AG09319 (cell line): ENCODE measurements at regions not wholly inside any gene's neighbourhood (a gene's known extent, or its start where the extent isn't known, plus 50 kb on each side); places are given as distances from the start of the nearest gene placed in this dataset.

Experiments used
- DNase-seq: peaks from one replicate; pipeline ENCODE4 v3.0.0-alpha.2; 2010; ENCODE audit warnings: low read depth; ENCODE audit errors: extremely low read depth
- CTCF ChIP-seq: IDR thresholded peaks from 2 replicates; pipeline ENCODE4 v1.5.1; 2011; ENCODE audit warnings: low read depth, mild to moderate bottlenecking, inconsistent platforms, low read length, moderate library complexity

DNA sequence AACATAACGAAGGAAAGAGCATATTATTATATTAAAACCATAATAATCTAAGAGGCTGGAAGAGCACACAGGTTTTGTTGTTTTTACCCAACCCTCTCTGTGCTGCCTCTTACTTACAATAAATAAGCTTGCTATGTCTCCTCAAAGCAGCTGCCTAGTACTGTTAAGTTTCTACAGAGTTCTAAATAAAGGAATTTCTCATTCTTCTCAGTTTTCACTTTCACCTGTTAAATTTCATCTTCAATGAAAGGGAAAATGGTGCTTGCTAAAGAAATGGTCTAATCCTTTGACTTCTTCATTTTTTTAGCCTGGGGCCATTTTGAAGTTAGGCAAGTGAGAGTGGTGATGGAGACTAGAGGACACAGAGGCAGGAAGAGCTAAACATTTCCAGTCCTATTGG lies 396.1 kb downstream of the MAN2A1 start:
- no peak for DNase-seq
- TF ChIP-seq CTCF, result no peak

DNA sequence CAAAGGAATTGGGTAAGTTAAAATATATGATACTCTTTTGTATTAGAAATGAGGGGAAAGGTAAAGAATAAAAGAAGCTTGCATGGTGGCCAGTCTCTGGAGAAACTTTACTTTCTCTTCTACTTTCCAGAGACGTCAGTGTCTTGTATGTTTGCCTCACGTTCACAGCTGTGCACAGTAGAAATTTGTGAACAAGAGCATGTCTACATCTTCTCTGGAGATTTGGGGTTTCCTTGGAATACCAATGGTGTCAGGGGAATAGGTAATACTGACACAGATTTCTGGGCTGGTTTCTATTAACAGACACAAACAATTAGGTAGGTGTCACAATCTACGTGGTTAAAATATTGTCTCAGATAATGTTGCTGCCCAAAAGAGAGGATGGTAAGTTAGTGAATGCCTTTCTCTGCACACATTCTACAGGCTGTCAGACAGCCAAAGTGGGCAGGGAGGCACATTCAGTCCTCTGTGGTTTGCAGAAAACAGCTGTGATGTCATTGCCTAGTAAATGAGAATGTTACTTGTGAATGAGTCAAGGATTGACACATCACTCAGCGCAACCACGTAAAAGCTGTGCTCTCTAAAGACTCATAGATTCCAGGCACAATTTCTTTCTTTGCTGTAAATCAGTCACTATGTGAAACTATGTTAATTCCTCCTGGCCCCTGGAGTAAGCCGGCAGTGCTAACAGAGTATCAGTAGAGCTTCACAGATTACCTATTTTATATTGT lies 397.1 kb downstream of the MAN2A1 start:
- DNase-seq, result peak; percentile 31

DNA sequence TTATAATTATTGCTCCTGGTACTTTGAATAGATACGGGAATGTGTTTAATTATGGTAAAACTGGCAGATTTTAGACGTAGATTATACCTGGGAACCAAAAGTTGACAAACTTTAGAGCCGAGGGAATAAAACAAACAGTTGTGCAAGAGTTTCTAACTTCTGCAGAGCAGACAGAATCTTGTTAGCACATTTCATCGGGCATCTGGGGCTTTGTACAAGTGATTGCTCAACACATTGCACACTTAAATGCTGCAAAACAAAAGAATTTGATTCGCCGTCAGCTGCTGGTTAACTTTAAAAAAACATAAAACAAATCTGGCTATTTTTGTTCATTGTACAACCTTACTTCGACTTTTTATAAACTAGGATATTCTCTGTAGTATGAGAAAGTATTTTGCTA lies 398.1 kb downstream of the MAN2A1 start:
- TF ChIP-seq CTCF, result no peak
- DNase-seq, result peak; percentile 14

More for the DNA sequence above, 397.1 kb downstream of the MAN2A1 start:
- no peak for TF ChIP-seq CTCF

DNA sequence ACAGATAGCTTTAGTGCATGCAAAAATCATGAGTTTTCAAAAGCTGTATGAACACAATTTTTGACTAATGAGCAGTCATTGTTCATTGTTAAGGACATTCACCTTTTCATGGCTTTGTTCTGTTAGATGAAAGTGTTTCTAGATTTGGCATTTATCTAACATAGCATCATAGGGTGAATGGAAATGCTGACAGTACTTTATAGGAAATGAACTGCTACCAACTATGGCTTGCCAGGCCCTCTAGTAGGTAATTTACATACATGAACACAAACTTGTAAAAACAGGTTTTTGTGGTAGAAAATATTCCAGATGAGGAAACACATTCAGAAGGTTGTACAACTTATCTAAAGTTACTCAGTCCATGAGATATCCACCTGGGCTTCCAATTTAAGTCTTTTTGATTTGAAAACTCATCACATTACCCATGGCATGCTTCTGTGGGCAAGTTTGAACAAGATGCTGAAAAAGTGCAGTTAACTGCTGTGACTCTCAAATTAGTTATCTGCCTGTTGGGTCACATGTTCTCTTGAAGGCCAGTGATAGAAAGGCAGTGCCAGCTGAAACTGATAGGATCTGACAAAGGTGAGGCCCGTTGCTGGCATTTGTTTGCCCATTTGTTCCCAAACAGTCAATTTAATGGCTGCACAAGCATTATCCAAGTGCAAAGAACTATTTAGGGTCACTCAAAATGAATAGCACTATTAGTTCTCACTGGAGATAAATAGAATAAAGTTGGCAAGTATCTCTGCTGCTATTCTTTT lies 399.1 kb downstream of the MAN2A1 start:
- DNase-seq, result no peak
- no peak for TF ChIP-seq CTCF

- no peak for TF ChIP-seq CTCF
- no peak for DNase-seq
Measured at GRCh38 chr5:110092955-110093785, 403.4 kb downstream of the MAN2A1 start.

GRCh38 chr5:110094109-110094508 lies 404.4 kb downstream of the MAN2A1 start:
- no peak for TF ChIP-seq CTCF

DNA sequence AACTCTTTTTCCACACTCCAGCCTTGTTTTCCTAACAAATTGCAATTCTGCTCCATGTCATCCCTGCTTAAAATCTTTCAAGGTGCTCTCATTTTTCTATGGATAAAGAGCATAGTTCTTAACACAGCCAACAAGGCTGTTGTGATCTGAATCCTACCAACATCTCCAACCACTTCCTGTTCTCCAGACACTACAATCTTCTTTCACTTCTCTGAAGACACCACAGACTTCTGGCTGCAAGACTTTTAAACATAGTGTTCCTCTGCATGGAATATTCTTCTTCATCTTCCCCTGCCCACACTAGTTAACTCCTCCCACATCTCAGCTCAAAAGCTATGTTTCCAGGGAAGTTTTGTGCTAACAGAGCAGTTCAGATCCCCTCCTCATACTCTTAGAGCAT lies 404.8 kb downstream of the MAN2A1 start:
- DNase-seq, result no peak
- no peak for TF ChIP-seq CTCF

More at GRCh38 chr5:110094109-110094508, 404.4 kb downstream of the MAN2A1 start:
- DNase-seq, result no peak
